ENCODE measurements at regions not wholly inside any gene's neighbourhood (a gene's known extent, or its start where the extent isn't known, plus 50 kb on each side); places are given as distances from the start of the nearest gene placed in this dataset.
A peak's percentile ranks its signal among the peaks of the same experiment; 100 is the strongest.

DNA sequence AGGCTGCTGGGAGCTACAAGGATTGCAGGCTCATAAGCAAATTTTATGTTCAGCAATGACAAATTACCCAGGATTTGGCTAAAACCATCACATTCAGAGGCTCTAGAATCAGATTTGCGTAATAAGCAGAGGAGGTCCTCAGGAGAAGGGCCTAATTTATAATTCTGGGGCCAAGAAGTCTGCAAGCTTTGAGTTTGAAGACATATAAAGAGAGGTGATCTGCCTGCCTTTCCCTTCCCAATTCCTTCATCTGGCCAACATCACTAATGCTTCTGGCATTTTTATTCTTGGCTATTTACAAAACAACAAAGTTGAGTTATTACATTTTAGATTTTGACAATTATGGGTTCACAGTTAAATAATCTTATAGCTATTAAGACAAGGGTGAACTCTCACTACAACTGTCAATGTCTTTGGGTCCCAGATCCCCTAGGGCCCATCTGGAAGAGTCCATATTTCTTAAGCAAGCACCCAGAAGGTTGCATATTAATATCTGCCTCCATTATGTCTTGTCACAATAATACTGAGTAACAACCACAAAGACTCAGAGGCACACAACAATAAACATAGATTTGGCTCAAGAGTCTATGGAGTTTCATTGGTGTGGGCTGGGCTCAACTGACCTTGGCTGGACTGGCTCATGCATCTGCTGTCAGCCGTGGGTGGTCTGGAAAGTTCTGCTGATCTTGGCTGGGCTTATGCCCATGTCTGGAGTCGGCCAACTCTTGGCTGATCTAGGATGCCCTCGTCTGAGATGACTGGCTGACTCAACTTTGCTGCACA, 67.2 kb upstream of the CD82 start:
- no peak for DNase-seq (ENCODE audit: low read depth)
- TF ChIP-seq, protein P1, sequence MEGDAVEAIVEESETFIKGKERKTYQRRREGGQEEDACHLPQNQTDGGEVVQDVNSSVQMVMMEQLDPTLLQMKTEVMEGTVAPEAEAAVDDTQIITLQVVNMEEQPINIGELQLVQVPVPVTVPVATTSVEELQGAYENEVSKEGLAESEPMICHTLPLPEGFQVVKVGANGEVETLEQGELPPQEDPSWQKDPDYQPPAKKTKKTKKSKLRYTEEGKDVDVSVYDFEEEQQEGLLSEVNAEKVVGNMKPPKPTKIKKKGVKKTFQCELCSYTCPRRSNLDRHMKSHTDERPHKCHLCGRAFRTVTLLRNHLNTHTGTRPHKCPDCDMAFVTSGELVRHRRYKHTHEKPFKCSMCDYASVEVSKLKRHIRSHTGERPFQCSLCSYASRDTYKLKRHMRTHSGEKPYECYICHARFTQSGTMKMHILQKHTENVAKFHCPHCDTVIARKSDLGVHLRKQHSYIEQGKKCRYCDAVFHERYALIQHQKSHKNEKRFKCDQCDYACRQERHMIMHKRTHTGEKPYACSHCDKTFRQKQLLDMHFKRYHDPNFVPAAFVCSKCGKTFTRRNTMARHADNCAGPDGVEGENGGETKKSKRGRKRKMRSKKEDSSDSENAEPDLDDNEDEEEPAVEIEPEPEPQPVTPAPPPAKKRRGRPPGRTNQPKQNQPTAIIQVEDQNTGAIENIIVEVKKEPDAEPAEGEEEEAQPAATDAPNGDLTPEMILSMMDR (IDR thresholded peaks at IDR 0.05; ENCODE audit: insufficient read depth, low read length), result no peak
- no peak overlapping the region for H3K4me3 ChIP-seq (ENCODE audit: low read depth, low read length)

GRCh38 chr11:44502506-44502905, 63.0 kb upstream of the CD82 start:
- DNase-seq (ENCODE audit: low read depth), result no peak
- TF ChIP-seq, protein P1 (IDR thresholded peaks at IDR 0.05; ENCODE audit: insufficient read depth, low read length), result no peak
- H3K4me3 ChIP-seq (ENCODE audit: low read depth, low read length), result no peak overlapping the region

- no peak overlapping the region for H3K4me3 ChIP-seq (ENCODE audit: low read depth, low read length)
- TF ChIP-seq, protein P1 (IDR thresholded peaks at IDR 0.05; ENCODE audit: insufficient read depth, low read length), result no peak
- DNase-seq (ENCODE audit: low read depth), result peak; percentile 47
Measured at GRCh38 chr11:44505581-44506054, 59.8 kb upstream of the CD82 start.

GRCh38 chr11:44506375-44507016, 59.0 kb upstream of the CD82 start:
- DNase-seq (ENCODE audit: low read depth), result no peak
- H3K4me3 ChIP-seq (ENCODE audit: low read depth, low read length), result no peak overlapping the region
- TF ChIP-seq, protein P1 (IDR thresholded peaks at IDR 0.05; ENCODE audit: insufficient read depth, low read length), result no peak

DNA sequence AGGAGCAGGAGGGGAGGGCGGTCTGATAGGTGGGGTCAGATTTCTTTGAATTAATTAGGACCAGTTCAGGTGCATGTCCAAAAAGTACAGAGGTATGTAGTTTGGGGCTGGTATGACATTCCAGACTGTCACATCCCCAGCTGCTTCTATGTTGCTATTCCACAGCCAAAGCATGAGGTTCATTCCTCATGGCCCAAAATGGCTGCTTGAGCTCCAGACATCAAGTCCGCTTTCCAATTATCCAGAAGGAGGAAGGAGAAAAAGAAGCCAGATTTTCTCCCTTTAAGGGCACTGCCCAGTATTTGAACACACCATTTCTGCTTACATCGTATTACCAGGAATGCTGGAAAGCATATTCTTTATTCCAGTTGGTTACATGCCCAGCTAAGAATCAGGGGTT, 58.0 kb upstream of the CD82 start:
- H3K4me3 ChIP-seq (ENCODE audit: low read depth, low read length), result no peak overlapping the region
- DNase-seq (ENCODE audit: low read depth), result no peak
- TF ChIP-seq, protein P1 (IDR thresholded peaks at IDR 0.05; ENCODE audit: insufficient read depth, low read length), result no peak

- no peak overlapping the region for H3K4me3 ChIP-seq (ENCODE audit: low read depth, low read length)
- DNase-seq (ENCODE audit: low read depth), result no peak
- TF ChIP-seq, protein P1 (IDR thresholded peaks at IDR 0.05; ENCODE audit: insufficient read depth, low read length), result no peak
Measured at GRCh38 chr11:44507896-44508445, 57.5 kb upstream of the CD82 start.

All from fibroblast of the aortic adventitia (primary cell).